Left renal pelvis (tissue), 4 donors: ENCODE measurements at regions not wholly inside any gene's neighbourhood (a gene's known extent, or its start where the extent isn't known, plus 50 kb on each side); places are given as distances from the start of the nearest gene placed in this dataset.
"Not testable (repeated sequence)": the region's sequence is repeated elsewhere in the genome, so short reads cannot be mapped to it uniquely, and the experiment has no call there.

Experiments used
- DNase-seq, 4 donors: peaks; one replicate each; pipeline ENCODE4 v3.0.0-alpha.2; 2013; ENCODE audit warnings: low read depth in 4 of 4, low spot score in 3 of 4

DNA sequence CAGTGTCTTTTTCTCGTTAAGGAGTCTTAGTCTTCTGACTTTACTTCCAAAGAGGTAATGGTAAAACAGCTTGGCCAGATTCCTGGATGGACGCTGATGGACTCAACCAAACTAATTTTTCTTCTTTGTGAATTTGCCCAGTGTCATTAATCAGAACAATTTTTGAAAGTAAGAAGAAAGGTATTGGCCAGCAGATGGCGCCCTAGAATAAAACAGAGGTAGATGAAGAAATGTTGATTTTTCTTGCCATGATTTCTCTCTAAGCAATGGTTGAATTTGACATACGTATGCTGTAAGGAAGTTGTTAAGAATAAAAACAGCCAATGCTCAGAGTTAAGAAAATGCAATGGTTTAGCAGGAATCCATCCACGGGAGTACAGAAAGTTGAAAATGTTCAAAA, 500.0 kb downstream of the DIRAS2 start:
- peak in 1 of 4 donors; percentile 34 for DNase-seq

DNA sequence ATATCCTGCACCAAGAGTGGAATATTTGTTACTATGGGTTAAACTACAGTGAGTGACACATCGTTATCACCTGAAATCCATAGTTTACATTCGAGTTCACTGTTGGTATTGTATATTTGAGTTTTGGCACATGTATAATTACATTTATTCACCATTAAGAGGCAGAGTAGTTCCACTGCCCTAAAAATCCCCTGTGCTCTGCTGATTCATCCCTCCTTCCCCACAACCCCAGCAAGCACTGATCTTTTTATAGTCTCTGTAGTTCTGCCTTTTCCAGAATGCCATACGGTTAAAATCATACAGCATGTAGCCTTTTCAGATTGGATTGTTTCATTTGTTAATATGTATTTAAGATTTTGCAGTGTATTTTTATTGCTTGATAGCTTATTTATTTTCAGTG, 495.2 kb downstream of the DIRAS2 start:
- no peak for DNase-seq

DNA sequence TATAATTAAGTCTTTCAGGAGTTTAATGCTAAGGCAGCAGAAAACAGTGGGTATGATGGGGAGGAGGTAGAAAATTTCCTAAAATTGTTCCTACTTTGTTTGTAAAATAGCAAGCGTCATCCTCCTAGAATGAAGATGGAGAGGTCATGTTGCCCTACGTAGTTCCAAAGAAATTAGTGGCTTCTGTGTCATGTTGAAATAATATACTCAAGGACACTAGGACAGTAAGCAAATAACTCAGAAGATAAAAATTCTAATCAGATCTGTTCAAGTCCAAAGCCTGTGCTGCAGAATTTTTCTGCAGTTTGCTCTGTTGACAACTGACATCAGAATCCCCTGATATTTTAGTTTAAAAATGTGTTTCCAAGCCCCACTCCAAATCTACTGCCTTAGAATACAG, 486.3 kb downstream of the DIRAS2 start:
- no peak for DNase-seq

DNA sequence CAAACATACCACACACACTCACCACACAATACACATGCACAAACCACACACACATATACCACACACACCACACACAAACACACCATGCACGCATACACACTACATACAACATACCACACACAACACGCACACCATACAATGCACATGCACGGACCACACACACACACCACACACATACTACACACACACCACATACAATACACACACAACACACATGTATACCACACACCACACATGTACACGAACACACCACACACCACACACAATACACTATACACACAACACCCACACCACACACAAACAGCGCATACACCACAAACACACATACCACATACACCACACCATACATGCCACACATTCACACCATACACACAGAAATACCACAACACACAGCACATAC, 480.3 kb downstream of the DIRAS2 start:
- no peak for DNase-seq

DNA sequence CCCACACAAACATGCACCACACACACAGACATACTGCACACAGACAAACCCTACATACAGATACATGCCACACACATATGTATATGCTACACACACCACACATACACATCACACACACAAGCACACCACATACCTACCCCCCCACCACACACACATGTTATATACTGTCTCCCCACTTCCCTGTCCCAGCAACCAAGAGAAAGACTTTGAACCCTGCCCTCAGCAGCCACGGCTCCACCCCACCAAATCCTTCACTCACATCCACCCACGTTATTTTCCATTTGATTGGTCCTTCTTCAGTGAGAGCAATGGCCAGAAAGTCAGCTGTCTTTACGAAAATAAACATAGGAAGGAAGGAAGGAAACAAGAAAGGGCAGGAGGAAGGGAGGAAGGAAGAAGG, 479.8 kb downstream of the DIRAS2 start:
- DNase-seq, result no peak

DNA sequence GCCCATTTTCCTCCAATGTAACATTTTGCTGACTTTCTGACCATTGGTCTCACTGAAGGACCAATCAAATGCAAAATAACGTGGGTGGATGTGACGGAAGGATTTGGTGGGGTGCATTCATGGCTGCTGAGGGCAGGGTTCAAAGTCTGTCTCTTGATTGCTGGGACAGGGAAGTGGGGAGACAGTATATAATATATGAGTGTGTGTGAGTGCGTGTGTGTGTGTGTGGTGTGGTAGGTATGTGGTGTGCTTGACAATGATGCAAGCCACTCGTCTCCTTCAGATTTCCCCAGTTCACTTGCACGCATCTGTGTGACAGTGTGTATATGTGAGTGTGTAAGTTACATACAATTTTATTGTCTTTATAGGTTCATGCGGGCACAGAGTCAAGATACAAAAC, 477.3 kb downstream of the DIRAS2 start:
- DNase-seq, result no peak

DNA sequence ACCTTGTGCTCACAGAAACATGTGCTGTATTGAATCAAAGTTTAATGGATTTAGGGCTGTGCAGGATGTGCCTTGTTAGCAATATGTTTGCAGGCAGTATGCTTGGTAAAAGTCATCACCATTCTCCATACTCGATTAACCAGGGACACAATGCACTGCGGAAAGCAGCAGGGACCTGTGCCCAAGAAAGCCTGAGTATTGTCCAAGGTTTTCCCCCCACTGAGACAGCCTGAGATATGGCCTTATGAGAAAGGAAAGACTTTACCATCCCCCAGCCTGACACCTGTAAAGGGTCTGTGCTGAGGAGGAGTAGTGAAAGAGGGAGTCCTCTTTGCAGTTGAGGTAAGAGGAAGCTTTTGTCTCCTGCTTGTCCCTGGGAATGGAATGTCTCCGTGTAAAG, 476.2 kb downstream of the DIRAS2 start:
- not testable (repeated sequence) for DNase-seq

DNA sequence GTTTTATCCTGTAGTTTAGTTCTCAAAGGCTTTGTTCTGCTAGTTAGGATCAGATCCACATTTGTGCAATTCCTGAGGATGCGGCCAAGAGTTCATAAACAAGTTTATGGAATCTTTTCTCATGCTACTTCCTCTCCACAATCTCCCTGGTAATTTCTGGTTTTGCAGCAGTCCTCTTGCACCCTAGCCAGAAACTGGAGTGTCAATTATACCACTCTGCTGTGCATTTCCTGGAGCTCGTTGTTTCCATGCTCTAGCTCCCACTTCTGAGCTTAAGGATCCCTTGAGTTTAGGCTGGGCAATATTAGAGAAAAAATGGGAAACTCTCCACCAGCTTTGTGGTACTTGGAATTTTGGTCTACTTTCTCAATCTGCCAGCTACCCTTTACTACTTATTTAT, 474.7 kb downstream of the DIRAS2 start:
- DNase-seq, result no peak

DNA sequence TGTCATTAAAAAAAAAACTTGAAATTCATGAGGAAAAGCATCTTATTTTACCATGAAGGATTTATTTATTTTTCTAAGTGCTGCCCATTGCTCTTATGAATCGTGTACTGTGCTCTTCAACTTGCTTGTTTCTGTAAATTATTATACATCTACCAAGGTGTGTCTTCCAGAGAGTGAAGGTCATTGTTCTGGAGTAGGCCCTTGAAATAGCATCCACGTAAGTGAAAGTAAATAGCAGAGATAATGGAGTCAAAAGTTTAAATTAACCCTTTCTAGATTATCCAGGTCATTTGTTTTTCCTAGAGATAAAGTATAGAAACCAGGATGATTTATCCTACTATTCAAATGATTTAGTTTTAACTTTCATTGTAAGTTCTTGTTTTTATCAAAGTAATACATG, 473.1 kb downstream of the DIRAS2 start:
- no peak for DNase-seq

DNA sequence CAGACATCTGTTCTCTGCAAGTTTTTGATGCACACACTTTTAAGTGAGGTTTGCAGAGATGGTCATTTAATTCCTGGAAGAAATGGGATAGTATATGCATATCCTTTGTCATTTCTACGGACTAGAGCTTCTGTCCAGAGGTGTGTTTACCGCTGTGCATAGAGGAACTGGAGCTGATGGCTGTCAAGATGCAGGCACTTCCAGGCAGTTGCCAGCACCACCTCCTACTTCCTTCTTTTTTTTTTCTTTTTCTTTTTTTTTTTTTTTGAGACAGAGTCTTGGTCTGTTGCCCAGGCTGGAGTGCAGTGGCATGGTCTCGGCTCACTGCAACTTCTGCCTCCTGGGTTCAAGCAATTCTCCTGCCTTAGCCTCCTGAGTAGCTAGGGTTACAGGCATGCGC, 468.7 kb downstream of the DIRAS2 start:
- DNase-seq, result not testable (repeated sequence)

DNA sequence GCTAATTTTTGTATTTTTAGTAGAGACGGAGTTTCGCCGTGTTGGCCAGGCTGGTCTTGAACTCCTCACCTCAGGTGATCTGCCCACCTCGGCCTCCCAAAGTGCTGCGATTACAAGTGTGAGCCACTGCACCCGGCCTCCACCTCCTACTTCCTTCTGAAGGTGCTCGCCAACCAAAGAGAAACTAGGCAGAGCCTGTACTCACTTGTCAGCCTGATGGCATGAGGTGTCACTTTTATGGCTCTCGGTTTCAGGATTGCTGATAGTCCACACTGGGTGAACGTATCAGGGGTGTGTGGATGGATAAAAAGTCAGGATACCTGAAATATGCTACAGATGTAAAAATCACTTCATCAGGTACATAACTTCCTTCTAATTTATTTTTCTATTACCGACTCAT, 468.3 kb downstream of the DIRAS2 start:
- not testable (repeated sequence) for DNase-seq

DNA sequence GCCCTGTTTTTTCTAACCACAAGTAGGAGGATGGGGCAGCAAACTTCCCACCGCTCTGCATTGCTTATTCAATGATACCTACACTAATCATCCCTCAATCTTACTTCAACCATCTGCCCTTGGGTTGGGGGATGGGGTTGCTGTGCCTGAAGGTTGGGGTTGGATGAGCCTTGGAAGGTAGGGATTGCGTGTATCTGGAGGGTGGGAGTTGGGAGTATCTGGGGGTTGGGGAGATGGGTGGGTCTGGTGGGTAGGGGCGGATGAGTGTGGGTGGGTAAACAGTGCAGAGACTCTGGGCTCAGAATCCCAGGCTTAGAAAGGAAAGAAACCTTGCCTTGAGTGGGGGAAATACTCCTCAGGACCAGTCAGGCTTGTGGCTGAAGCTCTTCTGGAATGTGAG, 467.4 kb downstream of the DIRAS2 start:
- no peak for DNase-seq

DNA sequence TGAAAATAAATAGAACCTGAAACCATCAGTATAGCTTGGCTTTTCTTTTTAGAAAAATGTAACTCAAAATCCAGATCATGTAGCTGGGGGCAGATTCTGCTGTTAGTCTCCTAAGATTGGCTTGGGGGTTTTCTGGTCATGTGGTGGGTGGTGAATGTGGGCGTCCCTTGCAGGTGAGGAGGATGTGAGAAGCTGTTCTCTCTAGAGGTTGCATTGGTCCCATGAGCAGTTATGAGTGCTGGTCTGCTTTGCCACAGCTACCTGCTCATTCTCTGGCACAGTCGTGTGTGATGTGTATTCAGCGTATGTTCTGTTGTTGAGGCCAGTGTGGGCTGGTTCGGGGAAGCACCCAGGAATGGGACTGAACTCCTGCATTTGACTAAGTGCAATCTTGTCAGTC, 466.8 kb downstream of the DIRAS2 start:
- no peak for DNase-seq

DNA sequence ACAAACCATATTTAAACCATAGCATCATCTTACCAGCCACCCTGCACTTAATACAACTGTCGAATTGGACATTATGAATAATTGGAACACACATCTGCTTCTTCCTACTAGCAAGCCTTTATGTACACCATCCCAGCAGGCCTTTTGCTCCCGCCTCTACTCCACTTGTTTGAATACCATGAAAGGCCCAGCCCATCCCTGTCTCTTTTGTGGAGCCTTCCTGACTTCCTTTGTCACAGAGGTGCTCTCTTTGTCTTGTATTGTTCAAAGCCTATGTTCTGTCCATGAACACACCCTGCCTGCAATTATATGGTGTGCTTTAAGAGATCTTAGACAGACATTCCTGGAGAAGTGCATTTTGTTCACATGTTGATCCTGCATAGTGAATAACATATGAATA, 465.7 kb downstream of the DIRAS2 start:
- no peak for DNase-seq

DNA sequence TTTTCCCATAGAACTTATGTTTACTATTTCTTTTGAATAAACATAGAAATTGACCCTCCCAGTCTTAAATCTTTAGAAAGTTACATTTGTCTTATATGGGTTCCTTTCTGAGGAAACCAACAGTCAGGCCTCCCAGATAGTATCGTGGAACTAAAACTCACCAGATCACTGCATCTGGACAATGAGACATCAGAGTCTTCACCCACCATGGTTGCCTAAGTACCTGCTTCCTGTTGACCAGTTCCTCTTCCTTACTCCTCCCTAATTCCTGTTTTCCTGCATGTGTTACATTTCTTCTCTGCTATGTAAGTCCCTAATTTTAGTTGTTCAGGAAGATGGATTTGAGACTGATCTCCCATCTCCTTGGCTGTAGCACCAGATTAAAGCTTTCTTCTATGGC, 462.2 kb downstream of the DIRAS2 start:
- DNase-seq, result no peak

DNA sequence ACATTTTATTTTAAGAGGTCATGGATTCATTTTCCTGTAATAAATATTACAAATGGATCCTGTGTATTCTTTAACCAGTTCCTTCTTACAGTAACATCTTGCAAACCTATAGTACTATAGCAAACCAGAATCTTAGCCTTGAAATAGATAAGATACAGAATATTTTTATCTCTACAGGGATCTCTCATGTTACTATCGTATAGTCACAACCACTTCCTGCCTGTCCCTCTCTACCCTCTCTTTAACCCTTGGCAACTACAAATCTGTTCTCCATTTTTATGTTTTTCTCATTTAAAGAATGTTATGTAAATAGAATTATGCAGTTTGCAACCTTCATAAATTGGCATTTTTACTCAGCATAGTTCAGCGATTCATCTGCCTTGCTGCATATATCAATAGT, 454.0 kb downstream of the DIRAS2 start:
- DNase-seq, result no peak

DNA sequence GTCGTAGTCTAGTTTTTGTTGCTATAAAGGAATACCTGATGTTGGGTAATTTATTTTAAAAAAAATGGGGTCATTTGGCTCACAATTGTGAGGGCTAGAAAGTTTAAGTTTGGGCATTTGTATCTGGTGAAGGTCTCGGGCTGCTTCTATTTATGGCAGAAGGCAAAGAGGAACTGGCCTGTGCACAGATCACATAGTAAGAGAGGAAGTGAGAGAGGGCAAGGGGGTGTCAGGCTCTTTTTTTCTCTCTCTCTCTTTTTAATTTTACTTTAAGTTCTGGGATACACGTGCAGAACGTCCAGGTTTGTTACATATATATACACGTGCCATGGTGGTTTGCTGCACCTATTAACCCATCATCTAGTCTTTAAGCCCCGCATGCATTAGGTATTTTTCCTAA, 453.3 kb downstream of the DIRAS2 start:
- DNase-seq, result no peak

DNA sequence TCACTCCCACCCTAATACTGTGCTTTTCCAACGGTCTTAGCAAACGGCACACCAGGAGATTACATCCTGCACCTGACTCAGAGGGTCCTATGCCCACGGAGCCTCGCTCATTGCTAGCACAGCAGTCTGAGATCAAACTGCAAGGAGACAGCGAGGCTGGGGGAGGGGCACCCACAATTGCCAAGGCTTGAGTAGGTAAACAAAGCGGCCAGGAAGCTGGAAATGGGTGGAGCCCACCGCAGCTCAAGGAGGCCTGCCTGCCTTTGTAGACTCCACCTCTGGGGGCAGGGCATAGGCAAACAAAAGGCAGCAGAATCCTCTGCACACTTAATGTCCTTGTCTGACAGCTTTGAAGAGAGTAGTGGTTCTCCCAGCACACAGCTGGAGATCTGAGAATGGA, 450.2 kb downstream of the DIRAS2 start:
- not testable (repeated sequence) for DNase-seq

DNA sequence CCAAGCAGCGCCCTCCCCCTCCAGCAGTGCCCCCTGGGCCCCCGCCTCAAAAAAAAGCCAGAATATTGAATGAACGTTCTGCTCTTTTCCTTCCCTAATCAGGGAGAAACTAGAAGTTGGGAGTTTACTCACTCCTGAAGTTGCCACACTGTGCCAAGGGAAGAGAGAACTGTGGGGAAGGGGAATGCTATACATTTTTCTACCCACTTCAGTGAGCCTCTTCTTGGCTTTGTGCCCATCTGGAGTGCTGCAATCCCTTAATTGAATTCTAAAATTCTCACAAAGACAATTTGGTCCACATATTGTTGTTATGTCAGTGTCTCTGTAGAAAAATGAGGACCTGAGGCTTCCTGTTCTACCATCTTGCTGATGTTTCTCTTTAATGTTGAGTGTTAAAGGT, 443.7 kb downstream of the DIRAS2 start:
- DNase-seq, result no peak

DNA sequence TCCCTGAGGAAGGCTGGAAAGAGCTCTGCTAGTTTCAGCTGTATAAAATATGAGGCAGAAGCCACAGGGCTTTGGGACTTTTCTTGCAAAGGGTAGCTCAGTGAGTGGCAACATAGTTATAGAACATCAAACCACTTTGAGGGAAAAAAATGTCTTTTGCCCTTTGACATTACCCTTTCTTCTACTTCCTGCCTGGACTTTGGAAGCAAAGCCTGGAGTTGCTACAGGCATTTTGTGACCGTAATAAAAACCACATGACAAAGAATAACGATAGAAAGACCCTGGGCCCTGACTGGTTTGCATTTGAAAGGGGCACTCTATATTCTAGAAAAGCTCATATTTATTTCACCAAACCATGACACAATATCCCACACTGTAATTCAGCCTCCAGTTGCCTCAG, 440.9 kb downstream of the DIRAS2 start:
- DNase-seq, result no peak

DNA sequence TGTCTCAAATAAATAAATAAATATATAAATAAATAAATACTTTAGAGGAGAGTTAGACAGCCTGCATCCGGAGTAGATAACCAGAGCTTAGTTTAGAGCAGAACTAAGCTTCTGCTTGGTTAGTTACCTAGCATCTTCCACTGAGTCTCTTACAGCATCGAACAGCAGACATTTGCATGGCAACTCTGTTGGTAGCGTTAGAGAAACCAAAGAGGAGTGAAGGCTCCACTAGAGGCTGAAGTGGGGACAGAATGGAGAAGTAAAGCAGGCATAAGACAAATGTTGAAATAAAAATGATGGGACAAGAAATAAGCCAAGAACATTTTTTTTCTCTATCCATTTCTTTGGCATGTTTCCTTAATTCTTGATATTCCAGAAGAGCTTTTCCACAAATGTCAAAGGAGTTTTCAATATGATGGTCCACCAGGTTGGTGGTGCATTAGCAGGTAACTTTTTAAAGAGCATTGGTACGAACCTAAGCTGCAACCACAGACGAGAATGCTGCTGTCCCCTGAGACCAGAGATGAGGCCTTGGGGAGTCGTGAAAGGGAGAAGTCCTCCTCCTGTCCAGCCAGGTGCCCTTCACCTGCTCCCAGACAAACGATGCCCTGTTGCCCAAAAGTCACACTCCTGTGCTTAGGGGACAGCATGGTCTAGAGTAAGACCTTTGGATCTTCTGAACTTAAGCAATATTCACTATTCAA, 438.3 kb downstream of the DIRAS2 start:
- no peak for DNase-seq

DNA sequence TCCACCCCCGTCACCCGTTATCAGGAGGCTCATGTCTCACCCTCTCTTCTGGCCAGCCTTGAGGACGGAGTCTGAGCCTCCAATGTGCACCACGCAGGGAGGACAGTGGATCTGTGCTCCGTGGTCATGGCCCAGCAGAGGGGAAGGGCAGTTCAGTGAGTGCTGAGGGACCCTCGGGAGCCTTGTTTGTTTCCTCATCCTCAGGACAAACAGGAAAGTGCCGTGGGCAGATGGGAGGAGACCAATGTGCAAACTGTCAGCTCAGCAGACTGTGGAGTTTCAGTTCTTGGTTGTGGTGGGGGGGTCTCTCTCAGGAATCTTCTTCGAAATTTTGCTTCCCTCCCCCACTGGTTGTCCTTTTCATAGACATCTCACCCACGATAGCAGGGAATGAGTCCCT, 429.6 kb downstream of the DIRAS2 start:
- not testable (repeated sequence) for DNase-seq

DNA sequence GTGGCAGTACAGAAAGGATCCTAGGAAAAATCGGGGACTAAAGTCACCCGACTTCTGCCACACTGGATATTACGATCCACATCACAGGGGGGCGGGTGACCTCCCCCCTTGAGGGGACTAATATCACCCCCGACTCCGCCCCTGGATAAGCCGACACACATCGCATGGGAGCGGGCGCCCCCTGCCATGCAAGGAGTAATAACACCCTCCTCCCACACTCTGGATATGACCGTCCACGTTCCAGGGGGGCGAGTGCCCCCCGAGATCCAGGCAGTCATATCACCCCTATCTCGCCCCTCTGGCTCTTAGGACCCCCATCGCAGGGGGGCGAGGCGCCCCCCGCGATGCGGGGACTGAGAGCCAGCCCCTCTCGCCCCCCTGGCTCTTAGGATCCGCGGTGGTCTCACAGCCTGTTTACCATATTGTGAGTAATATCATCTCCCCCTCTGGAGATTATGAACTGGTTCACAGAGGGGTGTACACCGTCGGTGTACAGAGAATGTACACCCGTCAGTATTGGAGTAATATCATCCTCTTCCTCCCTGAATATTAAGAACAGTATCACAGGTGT, 423.0 kb downstream of the DIRAS2 start:
- DNase-seq, result no peak
